22Rv1 (cell line): ENCODE measurements at regions not wholly inside any gene's neighbourhood (a gene's known extent, or its start where the extent isn't known, plus 50 kb on each side); places are given as distances from the start of the nearest gene placed in this dataset.

Source experiments
- CTCF ChIP-seq: fragments of 450-650 bp; IDR thresholded peaks from 2 replicates; pipeline ENCODE4 v1.5.1; 2017; ENCODE audit warnings: mild to moderate bottlenecking
- ZFX ChIP-seq: fragments of 450-650 bp; IDR thresholded peaks from 2 replicates; pipeline ENCODE4 v1.6.1; 2017; ENCODE audit warnings: antibody characterized with exemption, borderline replicate concordance

- no peak for TF ChIP-seq CTCF
- TF ChIP-seq ZFX, result no peak
Measured at GRCh38 chr16:9495824-9496223, 404.4 kb downstream of the HAPSTR1 start.
